CD14-positive monocyte (primary cell): ENCODE measurements at regions not wholly inside any gene's neighbourhood (a gene's known extent, or its start where the extent isn't known, plus 50 kb on each side); places are given as distances from the start of the nearest gene placed in this dataset.

Experiments
- DNase-seq, 3 donors: peaks; one replicate each; pipeline ENCODE4 v3.0.0-alpha.2; 2011 to 2022
- H2AFZ ChIP-seq: 2 replicates; pipeline ENCODE4 v1.6.0; 2012; ENCODE audit warnings: mild to moderate bottlenecking, low read depth, low read length, inconsistent platforms; ENCODE audit not compliant: insufficient read depth, poor library complexity, severe bottlenecking
- H3K27ac ChIP-seq, 2 donors: 1 replicate in 1 of 2; 2 replicates in 1 of 2; pipeline ENCODE4 v1.5.1; 2012 to 2013; ENCODE audit warnings: low read length in 2 of 2, control low read depth in 1 of 2, inconsistent platforms in 1 of 2, low read depth in 1 of 2, mild to moderate bottlenecking in 1 of 2
- H3K27me3 ChIP-seq, 2 donors: one replicate each; pipeline versions ENCODE4 v1.6.0 to v1.6.1; 2011 to 2013; ENCODE audit warnings: low read length in 2 of 2; ENCODE audit not compliant: control insufficient read depth in 2 of 2, insufficient read depth in 2 of 2
- H3K36me3 ChIP-seq, 2 donors: replicated peaks in 1 of 2; 1 replicate in 1 of 2; 2 replicates in 1 of 2; pipeline versions ENCODE4 v1.5.1 to v1.6.1; 2012 to 2013; ENCODE audit warnings: low read length in 2 of 2, control low read depth in 1 of 2, inconsistent platforms in 1 of 2, mild to moderate bottlenecking in 1 of 2; ENCODE audit not compliant: insufficient read depth in 2 of 2, control insufficient read depth in 1 of 2
- H3K4me1 ChIP-seq, 2 donors: 1 replicate in 1 of 2; 2 replicates in 1 of 2; pipeline versions ENCODE4 v1.5.1 to v1.6.1; 2012 to 2013; ENCODE audit warnings: low read length in 2 of 2, control low read depth in 1 of 2, inconsistent platforms in 1 of 2, mild to moderate bottlenecking in 1 of 2, moderate library complexity in 1 of 2; ENCODE audit not compliant: insufficient read depth in 2 of 2, control insufficient read depth in 1 of 2
- H3K4me2 ChIP-seq: replicated peaks from 2 replicates; pipeline ENCODE3; 2012; ENCODE audit warnings: low read length, moderate library complexity, mild to moderate bottlenecking; ENCODE audit not compliant: poor library complexity, severe bottlenecking; ENCODE audit errors: extremely low read depth
- H3K4me3 ChIP-seq, 3 experiments: fragments of 200-600 bp in 1 of 3; sonication (generic) in 1 of 3; replicated peaks in 1 of 3; 1 replicate in 2 of 3; 2 replicates in 1 of 3; pipeline ENCODE4 v1.5.1; 2011 to 2013; ENCODE audit warnings: low read length in 3 of 3, mild to moderate bottlenecking in 3 of 3, control low read depth in 2 of 3, low read depth in 2 of 3, inconsistent platforms in 1 of 3, moderate library complexity in 1 of 3
- H3K79me2 ChIP-seq: 2 replicates; pipeline ENCODE4 v1.6.0; 2012; ENCODE audit warnings: mild to moderate bottlenecking, control low read depth, inconsistent platforms, low read length, moderate library complexity; ENCODE audit not compliant: insufficient read depth
- H3K9ac ChIP-seq: 2 replicates; pipeline ENCODE4 v1.6.0; 2017; ENCODE audit warnings: low read length, mild to moderate bottlenecking; ENCODE audit not compliant: insufficient read depth, poor library complexity, severe bottlenecking
- H3K9me3 ChIP-seq, 2 donors: replicated peaks in 1 of 2; 1 replicate in 1 of 2; 2 replicates in 1 of 2; pipeline versions ENCODE4 v1.5.1 to v1.6.1; 2012 to 2013; ENCODE audit warnings: low read length in 2 of 2, control low read depth in 1 of 2; ENCODE audit not compliant: control insufficient read depth in 1 of 2, insufficient read depth in 1 of 2
- H4K20me1 ChIP-seq: 2 replicates; pipeline ENCODE4 v1.6.0; 2012; ENCODE audit warnings: mild to moderate bottlenecking, low read length, control low read depth, moderate library complexity; ENCODE audit not compliant: insufficient read depth
- H3K27ac Mint-ChIP-seq, 7 donors: one replicate each; pipeline ENCODE4 v1.8.0; 2020; ENCODE audit warnings: mild to moderate bottlenecking in 7 of 7, mixed read lengths in 7 of 7, moderate library complexity in 6 of 7, inconsistent platforms in 2 of 7
- H3K27me3 Mint-ChIP-seq, 3 donors: one replicate each; pipeline ENCODE4 v1.8.0; 2021 to 2022; ENCODE audit warnings: low read depth in 3 of 3, mild to moderate bottlenecking in 3 of 3, mixed read lengths in 3 of 3, moderate library complexity in 3 of 3, inconsistent platforms in 1 of 3
- H3K36me3 Mint-ChIP-seq, 2 donors: one replicate each; pipeline ENCODE4 v1.8.0; 2020; ENCODE audit warnings: mixed read lengths in 2 of 2, inconsistent platforms in 1 of 2, mild to moderate bottlenecking in 1 of 2
- H3K4me1 Mint-ChIP-seq: one replicate; pipeline ENCODE4 v1.8.0; 2020; ENCODE audit warnings: mild to moderate bottlenecking, mixed read lengths
- H3K4me3 Mint-ChIP-seq, 2 donors: one replicate each; pipeline ENCODE4 v1.8.0; 2020; ENCODE audit warnings: mild to moderate bottlenecking in 2 of 2, mixed read lengths in 2 of 2, moderate library complexity in 1 of 2
- H3K9me3 Mint-ChIP-seq, 7 donors: one replicate each; pipeline ENCODE4 v1.8.0; 2020 to 2022; ENCODE audit warnings: mixed read lengths in 7 of 7, mild to moderate bottlenecking in 6 of 7, moderate library complexity in 6 of 7, inconsistent platforms in 2 of 7
- CTCF ChIP-seq: fragments of 200-600 bp; IDR thresholded peaks from one replicate; pipeline ENCODE4 v1.8.0; 2022; ENCODE audit warnings: antibody characterized with exemption, mild to moderate bottlenecking
- WGBS: methylation state at CpG from one replicate; pipeline ENCODE4 v1.1.5; 2013; ENCODE audit warnings: missing lambda C conversion rate; ENCODE audit not compliant: insufficient coverage; 5-methylcytosine and 5-hydroxymethylcytosine counted together
- intact Hi-C, 2 donors: fragments of 100-400 bp; cut with micrococcal nuclease; formaldehyde crosslinking; loops; one replicate each; pipeline versions ENCODE4 v1.15.0 to v1.15.1; 2023

- H4K20me1 ChIP-seq: no peaks in the 10 kb centered on the region
- Mint-ChIP-seq H3K27ac (no peak overlapping the region), H3K9me3 (peaks cover 0 to 1% (median 0%) of the 10 kb centered on the region in 7 donors), H3K27me3 (peaks cover 0 to 11% (median 6%) of the 10 kb centered on the region in 3 donors), H3K4me1 (no peaks in the 10 kb centered on the region), H3K36me3 (no peaks in the 10 kb centered on the region), H3K4me3 (no peak overlapping the region)
- no peak for DNase-seq
- H3K9ac ChIP-seq: no peak overlapping the region
- no peaks in the 10 kb centered on the region for H3K4me1 ChIP-seq
- H3K27ac ChIP-seq: no peak overlapping the region
- no peak overlapping the region for H3K4me2 ChIP-seq
- TF ChIP-seq CTCF: no peak
- H3K9me3 ChIP-seq: no peaks in the 10 kb centered on the region
- intact Hi-C loops: no loop called here
- 73% methylated on average over 4 of the region's 5 CpGs for WGBS
- H3K4me3 ChIP-seq: no peak overlapping the region
- H2AFZ ChIP-seq: no peak overlapping the region
- H3K27me3 ChIP-seq: no peaks in the 10 kb centered on the region
- no peaks in the 10 kb centered on the region for H3K36me3 ChIP-seq
- no peaks in the 10 kb centered on the region for H3K79me2 ChIP-seq
Measured at GRCh38 chr1:30323841-30324240, 399.5 kb downstream of the MATN1 start.

- no peaks in the 10 kb centered on the region for H3K36me3 ChIP-seq
- WGBS: 100% methylated on average over 2 of the region's 3 CpGs
Measured at GRCh38 chr1:30323352-30323751, 400.0 kb downstream of the MATN1 start.

More at GRCh38 chr1:30323352-30323751, 400.0 kb downstream of the MATN1 start:
- Histone ChIP-seq H3K4me2 (no peak overlapping the region), H4K20me1 (no peaks in the 10 kb centered on the region), H3K9ac (no peak overlapping the region), H3K79me2 (no peaks in the 10 kb centered on the region), H3K4me1 (no peaks in the 10 kb centered on the region), H3K27ac (no peak overlapping the region), H3K9me3 (no peaks in the 10 kb centered on the region), H2AFZ (no peak overlapping the region), H3K27me3 (no peaks in the 10 kb centered on the region), H3K4me3 (no peak overlapping the region)
- TF ChIP-seq CTCF: no peak
- no peak for DNase-seq
- Mint-ChIP-seq H3K27me3 (peaks cover 0 to 9% (median 8%) of the 10 kb centered on the region in 3 donors), H3K36me3 (no peaks in the 10 kb centered on the region), H3K4me1 (no peaks in the 10 kb centered on the region), H3K27ac (no peak overlapping the region), H3K4me3 (no peak overlapping the region), H3K9me3 (peaks cover 0 to 1% (median 0%) of the 10 kb centered on the region in 7 donors)
- intact Hi-C loops: no loop called here
